Lower leg skin (tissue), 3 donors: ENCODE measurements at regions not wholly inside any gene's neighbourhood (a gene's known extent, or its start where the extent isn't known, plus 50 kb on each side); places are given as distances from the start of the nearest gene placed in this dataset.

Source experiments
- CTCF ChIP-seq, 3 donors: fragments of 450-650 bp; IDR thresholded peaks; one replicate each; pipeline ENCODE4 v1.5.1; 2016; ENCODE audit warnings: antibody characterized with exemption in 3 of 3, mild to moderate bottlenecking in 3 of 3, moderate library complexity in 2 of 3
- POLR2A ChIP-seq, 2 donors: fragments of 450-650 bp; IDR thresholded peaks; one replicate each; pipeline ENCODE4 v1.6.1; 2016 to 2017; ENCODE audit warnings: antibody characterized with exemption in 2 of 2, mild to moderate bottlenecking in 1 of 2, moderate library complexity in 1 of 2

GRCh38 chr10:118820326-118821116, 65.8 kb upstream of the CACUL1 start:
- TF ChIP-seq CTCF (IDR thresholded peaks at IDR 0.05) = no peak
- TF ChIP-seq POLR2A (IDR thresholded peaks at IDR 0.05) = no peak
